Osteoblast (primary cell): ENCODE measurements at regions not wholly inside any gene's neighbourhood (a gene's known extent, or its start where the extent isn't known, plus 50 kb on each side); places are given as distances from the start of the nearest gene placed in this dataset.

ENCODE experiments used
- DNase-seq: peaks from one replicate; pipeline ENCODE4 v3.0.0; 2011; ENCODE audit warnings: low spot score, mixed read lengths; ENCODE audit not compliant: insufficient read length; ENCODE audit errors: missing footprints
- H2AFZ ChIP-seq: 2 replicates; pipeline ENCODE4 v1.6.0; 2011; ENCODE audit warnings: mild to moderate bottlenecking, low read length
- H3K27ac ChIP-seq: 2 replicates; pipeline ENCODE4 v1.5.1; 2011; ENCODE audit warnings: mild to moderate bottlenecking, low read depth, low read length, moderate library complexity
- H3K27me3 ChIP-seq: 2 replicates; pipeline ENCODE4 v1.6.0; 2012; ENCODE audit warnings: mild to moderate bottlenecking, control low read depth, inconsistent platforms, low read length, moderate library complexity; ENCODE audit not compliant: insufficient read depth
- H3K36me3 ChIP-seq: 2 replicates; pipeline ENCODE4 v1.5.1; 2011; ENCODE audit warnings: mild to moderate bottlenecking, low read length, control low read depth, moderate library complexity; ENCODE audit not compliant: insufficient read depth
- H3K4me1 ChIP-seq: 2 replicates; pipeline ENCODE4 v1.5.1; 2011; ENCODE audit warnings: mild to moderate bottlenecking, low read length, control low read depth, moderate library complexity; ENCODE audit not compliant: insufficient read depth
- H3K4me2 ChIP-seq: 2 replicates; pipeline ENCODE4 v1.6.0; 2011; ENCODE audit warnings: mild to moderate bottlenecking, low read length; ENCODE audit not compliant: insufficient read depth
- H3K4me3 ChIP-seq: fragments of 200-600 bp; sonication (generic); 3 replicates; pipeline ENCODE4 v1.5.1; 2012; ENCODE audit warnings: mild to moderate bottlenecking, low read length, inconsistent platforms; ENCODE audit not compliant: insufficient read depth
- H3K79me2 ChIP-seq: 2 replicates; pipeline ENCODE4 v1.6.0; 2012; ENCODE audit warnings: mild to moderate bottlenecking, low read length, control low read depth, inconsistent platforms; ENCODE audit not compliant: insufficient read depth
- H3K9me3 ChIP-seq: 2 replicates; pipeline ENCODE4 v1.5.1; 2011; ENCODE audit warnings: low read depth, low read length, control low read depth
- H4K20me1 ChIP-seq: 2 replicates; pipeline ENCODE4 v1.6.0; 2012; ENCODE audit warnings: mild to moderate bottlenecking, low read length, control low read depth; ENCODE audit not compliant: insufficient read depth
- CTCF ChIP-seq: IDR thresholded peaks from 2 replicates; pipeline ENCODE4 v1.5.1; 2011; ENCODE audit warnings: mild to moderate bottlenecking, low read depth, low read length, moderate library complexity; ENCODE audit errors: extremely low read depth

DNA sequence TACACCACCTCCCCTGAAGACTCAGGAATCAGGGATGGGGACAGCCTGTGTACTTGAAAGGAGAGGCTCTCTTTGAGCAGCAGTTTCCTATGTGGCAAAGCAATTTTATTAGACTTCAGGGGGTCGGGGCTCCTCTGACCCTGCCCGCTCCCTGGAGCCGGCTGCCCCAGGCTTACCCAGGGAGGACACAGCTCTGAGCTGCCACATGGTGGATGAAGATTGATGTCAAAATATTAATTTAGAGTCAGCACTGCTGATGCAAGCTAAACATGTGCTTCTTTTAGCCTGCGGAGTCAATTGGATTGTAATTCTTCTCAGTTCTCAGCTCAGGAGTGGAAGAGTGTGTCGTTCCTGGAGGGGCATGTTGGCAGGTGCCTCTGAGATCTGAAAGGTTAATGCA lies 606.1 kb downstream of the KIF4B start:
- DNase-seq, result no peak
- no peak for TF ChIP-seq CTCF
- Histone ChIP-seq H4K20me1 (no peaks in the 10 kb centered on the region), H3K4me2 (no peak overlapping the region), H3K9me3 (no peaks in the 10 kb centered on the region), H3K27me3 (no peaks in the 10 kb centered on the region), H3K36me3 (no peaks in the 10 kb centered on the region), H2AFZ (no peak overlapping the region), H3K27ac (no peak overlapping the region), H3K4me3 (no peak overlapping the region), H3K79me2 (no peaks in the 10 kb centered on the region), H3K4me1 (no peaks in the 10 kb centered on the region)

- Histone ChIP-seq H3K36me3 (no peaks in the 10 kb centered on the region), H3K79me2 (no peaks in the 10 kb centered on the region), H3K4me2 (no peak overlapping the region), H3K4me1 (no peaks in the 10 kb centered on the region), H3K27ac (no peak overlapping the region), H3K4me3 (no peak overlapping the region), H3K27me3 (no peaks in the 10 kb centered on the region), H2AFZ (no peak overlapping the region), H3K9me3 (no peaks in the 10 kb centered on the region), H4K20me1 (no peaks in the 10 kb centered on the region)
- TF ChIP-seq CTCF, result no peak
- DNase-seq, result no peak
Measured at GRCh38 chr5:155620821-155621410, 607.4 kb downstream of the KIF4B start.

DNA sequence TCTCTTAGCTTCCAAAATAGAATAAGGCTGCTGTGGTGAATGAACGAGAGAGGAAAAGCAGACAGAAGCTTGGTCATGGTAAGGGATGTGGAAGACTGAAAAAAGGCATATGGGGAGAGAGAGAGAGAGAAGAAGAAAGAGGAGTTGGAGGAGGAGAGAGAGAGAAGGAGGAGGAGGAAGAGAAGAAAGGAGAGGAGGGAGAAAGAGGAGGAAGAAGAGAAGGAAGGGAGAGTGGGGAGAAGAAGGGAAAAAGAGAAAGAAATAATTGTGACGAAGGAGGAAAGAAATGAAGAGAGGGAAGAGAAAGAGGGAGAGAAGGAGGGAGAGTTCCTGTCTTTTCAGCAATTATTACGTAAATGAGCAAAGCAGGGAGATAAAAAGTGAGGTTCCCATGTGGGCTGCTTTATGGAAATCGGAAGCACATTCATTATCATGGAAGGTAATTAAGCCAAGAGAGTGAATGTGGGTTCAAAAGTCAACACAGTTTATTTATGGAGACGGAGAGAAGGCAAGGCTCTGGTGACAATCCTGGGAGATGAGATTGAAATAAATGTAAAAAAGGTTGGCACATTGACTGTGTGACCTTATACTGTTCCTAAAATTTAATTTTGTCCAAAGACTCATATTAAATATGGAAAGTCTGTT lies 611.2 kb downstream of the KIF4B start:
- DNase-seq, result no peak
- Histone ChIP-seq H3K4me1 (no peaks in the 10 kb centered on the region), H3K79me2 (no peaks in the 10 kb centered on the region), H3K4me3 (no peak overlapping the region), H3K9me3 (peaks cover 2% of the 10 kb centered on the region), H3K27ac (no peak overlapping the region), H4K20me1 (no peaks in the 10 kb centered on the region), H3K27me3 (no peaks in the 10 kb centered on the region), H3K36me3 (no peaks in the 10 kb centered on the region), H2AFZ (no peak overlapping the region), H3K4me2 (no peak overlapping the region)
- TF ChIP-seq CTCF, result no peak

GRCh38 chr5:155625315-155625714 lies 611.8 kb downstream of the KIF4B start:
- TF ChIP-seq CTCF, result no peak
- peaks cover 2% of the 10 kb centered on the region for H3K9me3 ChIP-seq
- no peak overlapping the region for H3K27ac ChIP-seq
- H3K27me3 ChIP-seq, result no peaks in the 10 kb centered on the region
- H2AFZ ChIP-seq, result no peak overlapping the region
- H3K4me2 ChIP-seq, result no peak overlapping the region
- no peak for DNase-seq
- H4K20me1 ChIP-seq, result no peaks in the 10 kb centered on the region
- H3K4me1 ChIP-seq, result no peaks in the 10 kb centered on the region
- H3K4me3 ChIP-seq, result no peak overlapping the region
- H3K36me3 ChIP-seq, result no peaks in the 10 kb centered on the region
- H3K79me2 ChIP-seq, result no peaks in the 10 kb centered on the region
